ENCODE measurements at regions not wholly inside any gene's neighbourhood (a gene's known extent, or its start where the extent isn't known, plus 50 kb on each side); places are given as distances from the start of the nearest gene placed in this dataset.
"Not testable (repeated sequence)": the region's sequence is repeated elsewhere in the genome, so short reads cannot be mapped to it uniquely, and the experiment has no call there.

- no peak for DNase-seq
Measured at GRCh38 chr1:4174291-4175200, 274.5 kb upstream of the C1orf174 start.

GRCh38 chr1:4175566-4176405 is 275.7 kb upstream of the C1orf174 start:
- DNase-seq, result no peak

- DNase-seq, result no peak
Measured at GRCh38 chr1:4176841-4177240, 276.8 kb upstream of the C1orf174 start.

- no peak for DNase-seq
Measured at GRCh38 chr1:4177425-4178150, 277.5 kb upstream of the C1orf174 start.

- DNase-seq, result no peak
Measured at GRCh38 chr1:4178501-4179113, 278.5 kb upstream of the C1orf174 start.

- DNase-seq, result no peak
Measured at GRCh38 chr1:4179914-4180735, 280.1 kb upstream of the C1orf174 start.

GRCh38 chr1:4186486-4186885 is 286.4 kb upstream of the C1orf174 start:
- not testable (repeated sequence) for DNase-seq

GRCh38 chr1:4203501-4203900 is 303.4 kb upstream of the C1orf174 start:
- no peak for DNase-seq

- DNase-seq, result no peak
Measured at GRCh38 chr1:4207183-4207582, 307.1 kb upstream of the C1orf174 start.

- no peak for DNase-seq
Measured at GRCh38 chr1:4207842-4208692, 308.0 kb upstream of the C1orf174 start.

- DNase-seq, result no peak
Measured at GRCh38 chr1:4210043-4210442, 310.0 kb upstream of the C1orf174 start.

- no peak for DNase-seq
Measured at GRCh38 chr1:4212796-4213195, 312.7 kb upstream of the C1orf174 start.

GRCh38 chr1:4213366-4213973 is 313.4 kb upstream of the C1orf174 start:
- peak; percentile 8 for DNase-seq

GRCh38 chr1:4214826-4215225 is 314.8 kb upstream of the C1orf174 start:
- no peak for DNase-seq

- no peak for DNase-seq
Measured at GRCh38 chr1:4215391-4215790, 315.3 kb upstream of the C1orf174 start.

- no peak for DNase-seq
Measured at GRCh38 chr1:4216231-4216630, 316.2 kb upstream of the C1orf174 start.

GRCh38 chr1:4218619-4219018 is 318.5 kb upstream of the C1orf174 start:
- DNase-seq, result no peak

GRCh38 chr1:4219111-4219510 is 319.0 kb upstream of the C1orf174 start:
- DNase-seq, result no peak

GRCh38 chr1:4219826-4220225 is 319.8 kb upstream of the C1orf174 start:
- no peak for DNase-seq

- no peak for DNase-seq
Measured at GRCh38 chr1:4220362-4220761, 320.3 kb upstream of the C1orf174 start.

All from right kidney (tissue), 1 donor.